Adipocyte (in vitro differentiated cells): ENCODE measurements at regions not wholly inside any gene's neighbourhood (a gene's known extent, or its start where the extent isn't known, plus 50 kb on each side); places are given as distances from the start of the nearest gene placed in this dataset.

Experiments used
- DNase-seq: peaks from one replicate; pipeline ENCODE4 v3.0.0-alpha.2; 2015; ENCODE audit warnings: low read depth
- H3K27me3 ChIP-seq: replicated peaks from 2 replicates; pipeline ENCODE4 v1.7.0; 2013; ENCODE audit warnings: mild to moderate bottlenecking, low read length, moderate library complexity; ENCODE audit not compliant: control insufficient read depth, insufficient read depth
- H3K36me3 ChIP-seq: 2 replicates; pipeline ENCODE4 v1.7.0; 2013; ENCODE audit warnings: low read length, mild to moderate bottlenecking, moderate library complexity; ENCODE audit not compliant: control insufficient read depth, insufficient read depth, severe bottlenecking
- H3K4me1 ChIP-seq: 2 replicates; pipeline ENCODE4 v1.7.0; 2013; ENCODE audit warnings: mild to moderate bottlenecking, low read length, moderate library complexity; ENCODE audit not compliant: control insufficient read depth, insufficient read depth
- H3K4me3 ChIP-seq: 2 replicates; pipeline ENCODE4 v1.7.0; 2013; ENCODE audit warnings: mild to moderate bottlenecking, low read length, moderate library complexity
- H3K9ac ChIP-seq: 2 replicates; pipeline ENCODE4 v1.7.0; 2013; ENCODE audit warnings: mild to moderate bottlenecking, low read length, moderate library complexity
- H3K9me3 ChIP-seq: 2 replicates; pipeline ENCODE4 v1.7.0; 2013; ENCODE audit warnings: mild to moderate bottlenecking, low read length, moderate library complexity; ENCODE audit not compliant: control insufficient read depth

DNA sequence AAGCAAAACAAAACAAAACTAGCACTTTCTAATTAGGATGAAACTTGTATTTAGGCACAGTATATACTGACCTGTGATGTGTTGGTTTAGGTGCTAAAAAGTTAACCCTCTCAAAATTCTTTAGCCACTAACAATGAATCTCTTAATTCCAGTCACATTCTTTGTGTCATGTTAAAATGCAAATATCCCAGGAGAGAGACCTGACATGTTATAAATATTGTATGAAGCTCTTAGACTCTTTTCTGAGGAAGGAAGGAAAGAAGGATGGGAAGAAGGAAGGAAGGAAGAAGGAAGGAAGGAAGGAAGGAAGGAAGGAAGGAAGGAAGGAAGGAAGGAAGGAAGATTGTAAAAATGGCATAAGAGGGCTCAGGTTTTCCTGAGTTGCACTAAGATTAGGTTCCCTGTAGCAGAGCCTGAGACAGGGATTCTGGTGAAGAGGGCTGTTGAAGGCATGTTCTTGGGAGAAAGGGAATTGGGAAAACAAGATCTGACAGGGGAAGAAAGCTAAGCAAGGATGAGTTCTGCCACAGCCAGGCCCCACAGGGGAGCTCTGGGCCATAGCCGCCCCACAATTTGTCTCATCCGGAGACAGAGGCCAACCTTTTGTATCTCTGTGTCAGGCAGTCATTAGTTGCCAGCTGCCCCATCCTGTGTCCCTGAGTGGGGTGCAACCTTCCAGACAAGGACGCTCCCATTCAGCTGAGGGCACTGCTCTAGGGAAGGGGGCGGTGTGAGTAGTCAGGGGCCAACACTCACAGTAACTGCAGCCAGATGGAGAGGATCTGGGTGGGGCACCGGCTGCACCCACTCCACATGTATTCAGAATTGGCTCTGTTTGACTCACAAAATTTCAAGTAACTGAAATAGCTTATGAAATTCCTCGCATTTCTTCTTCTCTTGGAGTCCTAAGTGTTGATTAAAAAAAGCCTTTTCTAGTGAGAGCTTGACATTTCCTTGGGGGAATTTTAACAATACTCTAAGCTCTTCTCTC is 189.3 kb upstream of the ARG1 start:
- H3K4me1 ChIP-seq, result peaks cover 5% of the 10 kb centered on the region
- H3K27me3 ChIP-seq, result no peaks in the 10 kb centered on the region
- peak; percentile 60 for DNase-seq
- H3K4me3 ChIP-seq, result no peak overlapping the region
- H3K9ac ChIP-seq, result no peak overlapping the region
- H3K36me3 ChIP-seq, result no peaks in the 10 kb centered on the region
- H3K9me3 ChIP-seq, result no peaks in the 10 kb centered on the region

DNA sequence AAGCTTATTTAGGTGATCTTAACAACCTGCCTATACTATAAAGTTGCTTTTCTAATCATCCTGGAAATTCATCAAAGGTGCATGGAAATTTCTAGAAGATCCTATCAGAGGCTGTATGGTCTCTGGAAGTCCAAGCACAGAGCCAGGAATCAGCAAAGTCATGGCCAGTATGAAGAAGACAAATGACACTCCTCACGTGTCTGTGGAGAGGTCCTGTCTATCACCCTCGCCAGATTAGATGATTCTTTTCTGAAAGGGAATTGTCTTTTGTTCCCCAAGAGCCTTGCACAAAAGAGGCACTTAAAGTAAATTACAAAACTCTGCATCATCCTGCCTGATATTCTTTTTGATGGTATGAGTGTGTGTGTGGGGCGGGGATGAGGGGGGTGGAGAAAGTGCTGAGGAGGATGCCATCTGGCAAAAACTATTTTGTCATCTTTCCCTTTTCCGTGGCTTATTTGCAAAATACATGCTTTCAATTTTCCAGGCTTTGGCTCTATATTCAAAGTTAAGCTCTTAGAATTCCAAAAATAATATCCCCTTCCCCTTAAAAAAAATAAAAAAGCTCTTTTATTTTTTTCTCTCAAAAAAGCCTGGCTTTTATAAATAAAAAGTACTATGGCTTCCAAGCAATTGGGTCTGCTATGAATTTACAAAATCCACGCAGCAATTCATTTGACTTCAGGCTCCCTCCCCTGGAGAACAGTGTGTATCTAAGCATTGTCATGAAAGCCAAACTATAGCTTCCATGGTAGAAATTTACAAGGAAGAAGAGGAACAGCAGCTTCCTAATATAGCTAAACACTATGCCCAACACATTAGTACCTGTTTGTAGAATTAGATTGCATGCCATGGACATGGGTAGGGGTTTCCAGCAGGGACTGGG is 185.2 kb upstream of the ARG1 start:
- Histone ChIP-seq H3K9ac (no peak overlapping the region), H3K36me3 (no peaks in the 10 kb centered on the region), H3K9me3 (no peaks in the 10 kb centered on the region), H3K4me3 (no peak overlapping the region), H3K27me3 (no peaks in the 10 kb centered on the region), H3K4me1 (peaks cover 5% of the 10 kb centered on the region)
- DNase-seq, result no peak

DNA sequence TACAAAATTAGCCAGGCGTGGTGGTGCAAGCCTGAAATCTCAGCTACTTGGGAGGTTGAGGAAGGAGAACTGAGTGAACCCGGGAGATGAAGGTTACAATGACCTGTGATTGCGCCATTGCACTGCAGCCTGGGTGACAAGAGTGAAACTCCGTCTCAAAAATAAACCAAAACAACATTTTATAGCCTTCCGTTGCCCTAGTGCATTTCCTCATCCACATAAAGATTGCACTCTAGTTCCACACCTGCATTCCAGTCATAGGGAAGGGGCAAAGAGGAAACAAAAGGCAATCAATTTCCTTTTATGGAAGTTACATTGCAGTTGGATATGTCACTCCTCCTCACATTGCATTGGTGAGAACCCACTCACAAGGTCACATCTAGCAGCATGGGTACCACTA is 182.7 kb upstream of the ARG1 start:
- no peak overlapping the region for H3K4me3 ChIP-seq
- H3K9ac ChIP-seq, result no peak overlapping the region
- H3K36me3 ChIP-seq, result no peaks in the 10 kb centered on the region
- no peak for DNase-seq
- no peaks in the 10 kb centered on the region for H3K4me1 ChIP-seq
- no peaks in the 10 kb centered on the region for H3K27me3 ChIP-seq
- H3K9me3 ChIP-seq, result peaks cover 4% of the 10 kb centered on the region

DNA sequence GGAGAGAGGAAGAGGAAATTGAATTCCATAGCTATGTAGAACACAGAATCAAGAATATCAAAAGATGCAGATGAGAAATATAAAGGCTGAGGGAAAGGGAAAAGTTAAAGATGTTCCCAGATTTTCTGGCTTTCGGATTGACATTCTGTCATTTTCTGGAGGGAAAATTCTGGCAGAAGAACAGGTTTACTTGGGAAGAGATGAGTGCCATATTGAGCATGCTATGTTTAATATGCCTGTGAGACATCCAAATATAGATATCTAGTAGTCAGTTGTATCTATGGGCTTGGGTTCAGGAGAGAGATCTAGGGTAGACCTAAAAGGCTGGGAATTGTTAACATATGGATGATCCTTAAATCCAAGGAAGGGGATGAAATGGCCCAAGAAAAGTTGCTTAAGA is 181.9 kb upstream of the ARG1 start:
- Histone ChIP-seq H3K9ac (no peak overlapping the region), H3K4me1 (no peaks in the 10 kb centered on the region), H3K27me3 (no peaks in the 10 kb centered on the region), H3K9me3 (peaks cover 4% of the 10 kb centered on the region), H3K36me3 (no peaks in the 10 kb centered on the region), H3K4me3 (no peak overlapping the region)
- DNase-seq, result no peak

DNA sequence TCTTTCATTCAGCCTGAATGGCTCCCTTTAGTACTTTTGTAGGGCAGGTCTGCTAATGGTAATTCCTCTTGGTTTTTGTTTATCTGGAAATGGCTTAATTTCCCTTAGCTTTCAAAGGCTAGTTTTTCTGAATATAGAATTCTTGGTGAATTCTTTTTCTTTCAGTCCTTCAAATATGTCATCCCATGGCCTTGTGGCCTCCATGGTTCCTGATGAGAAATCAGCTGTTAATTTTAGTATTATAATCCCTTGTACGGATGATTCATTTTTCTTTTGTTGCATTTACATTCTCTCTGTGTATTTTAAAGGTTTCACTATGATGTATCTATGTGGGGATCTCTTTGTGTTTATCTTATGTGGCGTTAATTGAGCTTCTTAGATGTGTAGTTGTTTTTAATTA is 179.6 kb upstream of the ARG1 start:
- H3K27me3 ChIP-seq, result no peaks in the 10 kb centered on the region
- H3K36me3 ChIP-seq, result no peaks in the 10 kb centered on the region
- H3K4me1 ChIP-seq, result no peaks in the 10 kb centered on the region
- no peak for DNase-seq
- H3K9ac ChIP-seq, result no peak overlapping the region
- H3K9me3 ChIP-seq, result peaks cover 4% of the 10 kb centered on the region
- no peak overlapping the region for H3K4me3 ChIP-seq

DNA sequence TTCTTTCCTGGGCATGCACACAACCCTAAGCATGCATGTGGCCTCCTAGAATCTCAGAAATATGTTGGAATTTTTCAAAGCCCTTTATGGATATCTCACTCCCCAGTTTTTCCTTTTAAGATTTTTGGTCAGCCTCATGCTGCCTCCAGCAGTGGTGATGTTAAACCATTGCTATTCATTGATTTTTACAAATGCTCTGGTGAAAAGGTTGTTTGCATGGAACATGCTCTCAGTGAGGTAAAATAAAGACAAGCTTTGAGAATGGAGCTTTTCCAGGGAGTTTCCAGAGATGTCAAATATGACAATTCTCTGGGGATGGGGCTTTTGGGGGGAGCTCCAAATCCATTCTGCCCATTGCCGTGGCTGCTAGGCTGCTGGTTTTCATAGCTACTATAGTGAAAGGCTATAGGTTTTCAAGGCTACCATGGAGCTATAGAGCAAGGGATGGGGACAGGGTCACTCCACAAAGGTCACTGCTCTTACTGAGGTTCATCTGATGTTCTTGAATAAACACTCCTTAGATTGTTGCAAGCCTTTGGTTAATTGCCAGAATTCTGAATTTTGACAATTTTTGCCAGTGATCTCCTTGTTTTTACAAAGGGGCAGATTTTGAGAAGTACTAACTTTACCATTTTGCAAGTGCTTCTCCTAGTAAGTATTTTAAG is 178.1 kb upstream of the ARG1 start:
- H3K4me3 ChIP-seq, result no peak overlapping the region
- peaks cover 6% of the 10 kb centered on the region for H3K4me1 ChIP-seq
- H3K36me3 ChIP-seq, result no peaks in the 10 kb centered on the region
- no peaks in the 10 kb centered on the region for H3K27me3 ChIP-seq
- DNase-seq, result no peak
- H3K9ac ChIP-seq, result no peak overlapping the region
- H3K9me3 ChIP-seq, result peaks cover 4% of the 10 kb centered on the region

DNA sequence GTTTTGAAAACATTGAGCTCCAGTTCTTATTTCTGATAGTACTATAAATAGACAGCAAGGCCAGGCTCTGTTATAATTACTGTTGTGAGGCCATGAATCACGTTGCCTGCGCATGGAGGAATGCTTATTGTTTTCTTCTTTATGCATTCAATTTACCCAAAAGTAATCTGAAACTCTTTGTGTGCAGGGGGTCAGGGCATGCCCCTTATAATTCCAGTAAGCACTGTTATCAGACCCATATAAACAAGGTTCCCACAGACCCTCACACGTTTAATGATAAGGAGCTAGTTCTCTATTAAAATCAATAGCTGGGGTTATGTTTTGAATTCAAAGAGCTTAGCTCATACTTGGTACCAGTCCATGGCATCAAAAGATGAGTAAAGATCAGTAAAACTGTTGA is 174.8 kb upstream of the ARG1 start:
- Histone ChIP-seq H3K36me3 (no peaks in the 10 kb centered on the region), H3K9ac (no peak overlapping the region), H3K9me3 (peaks cover 11% of the 10 kb centered on the region), H3K4me1 (peaks cover 12% of the 10 kb centered on the region), H3K27me3 (no peaks in the 10 kb centered on the region), H3K4me3 (no peak overlapping the region)
- DNase-seq, result no peak

DNA sequence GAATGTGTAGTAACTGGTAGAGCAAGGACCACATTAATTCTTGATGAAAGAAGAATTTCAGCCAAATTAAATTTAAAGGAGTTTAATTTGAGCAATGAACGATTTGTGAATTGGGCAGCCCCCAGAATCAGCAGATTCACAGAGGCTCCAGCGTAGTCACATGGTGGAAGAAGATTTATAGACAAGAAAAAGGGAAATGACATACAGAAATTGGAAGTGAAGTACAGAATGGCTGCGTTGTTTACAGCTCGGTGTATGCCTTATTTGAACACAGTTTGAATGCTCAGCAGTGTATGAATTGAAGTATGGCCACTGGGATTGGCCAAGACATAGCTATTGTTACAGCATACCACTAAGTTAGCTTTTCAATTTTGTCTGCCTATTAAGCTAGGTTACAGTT is 173.6 kb upstream of the ARG1 start:
- Histone ChIP-seq H3K4me3 (no peak overlapping the region), H3K27me3 (no peaks in the 10 kb centered on the region), H3K9me3 (peaks cover 7% of the 10 kb centered on the region), H3K36me3 (no peaks in the 10 kb centered on the region), H3K4me1 (peaks cover 12% of the 10 kb centered on the region), H3K9ac (no peak overlapping the region)
- peak; percentile 7 for DNase-seq

DNA sequence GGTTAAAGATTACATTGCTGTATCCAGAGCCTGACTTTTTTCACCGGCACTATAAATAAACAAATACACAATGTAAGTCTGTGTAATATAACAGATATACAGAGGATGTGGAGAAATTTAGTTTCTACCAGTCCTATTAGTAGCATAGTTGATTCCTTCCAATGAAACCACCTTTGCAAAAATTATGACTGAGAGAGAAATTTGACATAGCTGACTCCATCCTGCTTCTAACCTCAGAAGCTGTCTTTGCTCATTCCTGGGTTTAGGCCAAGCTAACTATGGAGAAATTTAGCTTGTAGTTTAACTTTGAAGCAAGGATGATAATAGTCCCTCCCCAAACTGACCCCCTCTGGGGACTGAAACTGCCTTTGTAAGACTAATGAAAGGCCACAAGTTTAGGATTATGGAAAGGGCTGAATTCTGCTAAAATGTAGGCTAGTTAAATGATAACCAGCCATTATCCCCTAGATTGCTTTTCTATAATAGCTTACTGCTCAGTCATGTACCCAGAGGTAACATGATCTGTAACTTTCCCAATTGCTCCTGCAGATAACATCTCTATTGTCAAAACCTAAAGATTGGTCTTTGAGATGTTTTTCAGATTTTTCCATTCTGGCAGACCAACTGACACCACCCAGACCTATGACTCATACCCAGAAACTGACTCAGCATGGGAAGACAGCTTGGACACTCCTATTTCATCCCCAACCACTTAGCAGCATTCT is 172.8 kb upstream of the ARG1 start:
- H3K9ac ChIP-seq, result no peak overlapping the region
- no peaks in the 10 kb centered on the region for H3K27me3 ChIP-seq
- H3K4me3 ChIP-seq, result no peak overlapping the region
- no peaks in the 10 kb centered on the region for H3K36me3 ChIP-seq
- DNase-seq, result peak; percentile 93
- peaks cover 7% of the 10 kb centered on the region for H3K9me3 ChIP-seq
- H3K4me1 ChIP-seq, result peaks cover 12% of the 10 kb centered on the region

DNA sequence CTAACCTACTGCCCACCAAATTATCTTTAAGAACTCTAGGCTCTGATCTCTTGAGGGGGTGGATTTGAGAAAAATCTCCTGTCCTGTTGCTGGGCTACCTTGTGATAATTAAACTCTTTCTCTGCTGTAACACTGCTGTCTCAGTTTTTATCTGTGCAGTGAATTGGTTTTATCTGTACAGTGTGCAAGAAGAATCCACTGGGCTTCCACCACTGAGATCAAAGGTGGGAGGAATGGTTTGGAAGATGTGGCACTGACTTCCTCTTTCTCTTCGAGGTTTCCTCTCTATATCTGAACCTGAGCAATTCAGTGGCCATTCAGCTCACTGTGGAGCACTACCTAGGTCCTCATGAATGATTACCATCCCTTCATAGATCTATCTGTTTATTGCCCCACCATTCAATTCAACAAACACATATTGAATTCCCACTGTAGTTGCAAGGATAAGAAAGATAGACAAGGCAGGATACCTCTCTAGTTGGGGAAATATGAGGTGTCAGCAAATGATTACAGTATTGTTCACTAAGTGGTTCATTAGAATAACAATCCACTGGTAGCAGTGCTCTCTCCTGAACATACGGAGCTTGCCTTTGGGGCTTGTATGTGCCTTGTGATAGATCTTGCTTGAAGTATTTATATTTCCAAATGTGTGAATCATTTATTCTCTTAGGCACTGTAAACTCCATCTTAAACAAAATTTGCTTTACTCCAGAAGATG is 172.1 kb upstream of the ARG1 start:
- Histone ChIP-seq H3K27me3 (no peaks in the 10 kb centered on the region), H3K36me3 (no peaks in the 10 kb centered on the region), H3K4me1 (peaks cover 12% of the 10 kb centered on the region), H3K9me3 (peaks cover 7% of the 10 kb centered on the region), H3K9ac (no peak overlapping the region), H3K4me3 (no peak overlapping the region)
- no peak for DNase-seq
